Esophagus muscularis mucosa (tissue), 4 donors: ENCODE measurements at regions not wholly inside any gene's neighbourhood (a gene's known extent, or its start where the extent isn't known, plus 50 kb on each side); places are given as distances from the start of the nearest gene placed in this dataset.

Source experiments
- DNase-seq: peaks from one replicate; pipeline ENCODE4 v3.0.0-alpha.2; 2017; ENCODE audit errors: extremely low spot score
- H3K27ac ChIP-seq, 4 donors: fragments of 200-600 bp; sonication (generic); replicated peaks in 1 of 4; 1 replicate in 3 of 4; 2 replicates in 1 of 4; pipeline ENCODE4 v1.5.1; 2016 to 2019; ENCODE audit warnings: mild to moderate bottlenecking in 1 of 4
- H3K27me3 ChIP-seq, 4 donors: fragments of 200-600 bp; sonication (generic); one replicate each; pipeline versions ENCODE4 v1.5.1 to v1.6.0; 2016 to 2019
- H3K36me3 ChIP-seq, 4 donors: fragments of 200-600 bp; sonication (generic); one replicate each; pipeline ENCODE4 v1.5.1; 2016 to 2019
- H3K4me1 ChIP-seq, 4 donors: fragments of 200-600 bp; sonication (generic); one replicate each; pipeline ENCODE4 v1.5.1; 2016 to 2019
- H3K4me3 ChIP-seq, 4 donors: fragments of 200-600 bp; sonication (generic); 1 replicate in 2 of 4; 2 replicates in 2 of 4; pipeline ENCODE4 v1.5.1; 2016 to 2019; ENCODE audit warnings: mild to moderate bottlenecking in 4 of 4, moderate library complexity in 1 of 4
- H3K9me3 ChIP-seq, 4 donors: fragments of 200-600 bp; sonication (generic); 1 replicate in 3 of 4; 2 replicates in 1 of 4; pipeline ENCODE4 v1.5.1; 2016 to 2019
- CTCF ChIP-seq, 3 experiments: fragments of 200-600 bp in 2 of 3; fragments of 450-650 bp in 1 of 3; sonication (generic) in 2 of 3; IDR thresholded peaks; one replicate each; pipeline ENCODE4 v1.5.1; 2017 to 2019; ENCODE audit warnings: antibody characterized with exemption in 3 of 3, mild to moderate bottlenecking in 2 of 3, moderate library complexity in 1 of 3
- EP300 ChIP-seq: sonication (generic); formaldehyde crosslinking; IDR thresholded peaks from one replicate; pipeline ENCODE4 v1.6.1; 2017; ENCODE audit warnings: antibody characterized with exemption
- POLR2A ChIP-seq: fragments of 450-650 bp; IDR thresholded peaks from one replicate; pipeline ENCODE4 v1.6.1; 2017; ENCODE audit warnings: antibody characterized with exemption, moderate library complexity, mild to moderate bottlenecking, low read depth
- POLR2AphosphoS5 ChIP-seq, 2 donors: sonication (generic); formaldehyde crosslinking; IDR thresholded peaks; one replicate each; pipeline ENCODE4 v1.6.1; 2017; ENCODE audit warnings: antibody characterized with exemption in 2 of 2
- WGBS: methylation state at CpG from one replicate; pipeline ENCODE4 v1.1.5; 2018; 5-methylcytosine and 5-hydroxymethylcytosine counted together
- intact Hi-C: fragments of 100-400 bp; cut with DNase I; formaldehyde crosslinking; loops from one replicate; pipeline ENCODE4 v1.15.1; 2023

DNA sequence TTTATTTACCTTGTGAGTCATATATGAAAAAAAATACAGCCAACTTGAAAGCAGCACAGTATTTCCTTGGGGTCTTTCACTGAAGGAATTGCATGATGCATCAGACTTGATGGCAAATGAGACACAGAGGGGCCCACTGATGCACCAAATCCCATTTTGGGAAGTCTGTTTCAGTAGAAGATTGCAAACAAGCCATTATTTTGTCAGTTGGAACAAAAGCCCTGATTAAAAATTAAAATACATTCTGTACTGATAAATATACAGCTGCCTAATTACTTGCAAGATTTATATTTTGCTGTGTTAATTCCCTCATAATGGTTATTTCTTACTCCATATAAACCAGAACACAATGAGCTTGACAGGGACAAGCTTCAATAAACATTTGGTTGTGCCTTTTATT, 370.4 kb downstream of the SUCLG1 start:
- Histone ChIP-seq H3K9me3 (no peaks in the 10 kb centered on the region), H3K27me3 (no peaks in the 10 kb centered on the region), H3K27ac (no peak overlapping the region), H3K4me1 (no peaks in the 10 kb centered on the region), H3K36me3 (no peaks in the 10 kb centered on the region), H3K4me3 (no peak overlapping the region)
- TF ChIP-seq CTCF (IDR thresholded peaks at IDR 0.05) (no peak), EP300 (no peak), POLR2A (no peak), POLR2AphosphoS5 (IDR thresholded peaks at IDR 0.05) (no peak)
- intact Hi-C loops, result no loop called here
- no peak for DNase-seq

DNA sequence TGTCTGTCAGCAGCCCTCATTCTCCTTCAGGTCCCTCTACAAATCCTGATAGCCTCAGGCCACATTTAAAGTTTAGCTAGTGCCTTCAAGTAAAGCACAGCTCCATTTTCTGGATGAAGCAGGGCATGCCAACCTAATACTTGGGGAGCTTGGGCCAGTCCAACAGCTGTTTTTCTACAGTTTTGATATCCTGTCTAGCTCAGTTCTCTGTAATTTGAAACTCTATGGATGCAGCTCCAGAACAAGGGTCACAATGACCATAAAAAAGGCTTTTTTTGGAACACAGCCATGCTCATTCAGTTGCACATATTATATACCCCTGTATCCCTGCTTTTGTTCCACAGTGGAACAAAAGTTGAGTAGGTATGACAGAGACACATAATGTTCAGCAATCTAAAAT, 373.5 kb downstream of the SUCLG1 start:
- TF ChIP-seq POLR2A (no peak), EP300 (no peak), CTCF (IDR thresholded peaks at IDR 0.05) (no peak), POLR2AphosphoS5 (IDR thresholded peaks at IDR 0.05) (no peak)
- Histone ChIP-seq H3K36me3 (no peaks in the 10 kb centered on the region), H3K27ac (no peak overlapping the region), H3K9me3 (no peaks in the 10 kb centered on the region), H3K4me3 (no peak overlapping the region), H3K27me3 (no peaks in the 10 kb centered on the region), H3K4me1 (no peaks in the 10 kb centered on the region)
- intact Hi-C loops, result no loop called here
- DNase-seq, result no peak

DNA sequence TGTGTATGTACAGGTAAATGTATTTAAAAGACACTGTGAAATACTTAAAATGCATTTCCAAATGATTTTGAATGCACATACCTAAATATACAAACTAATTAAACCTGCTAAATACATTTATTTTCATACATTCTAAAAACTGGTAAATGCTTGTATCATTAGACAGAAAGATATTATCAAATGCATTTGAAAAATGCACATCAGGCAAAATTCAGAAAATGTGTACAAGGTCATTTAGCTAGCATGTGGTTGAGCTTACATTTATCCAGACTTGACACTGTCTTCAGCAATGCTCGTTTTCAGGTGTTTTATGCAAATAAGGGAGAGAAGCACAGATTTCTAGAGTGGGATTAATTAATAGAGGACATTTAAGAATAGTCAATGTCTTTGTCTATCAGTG, 374.2 kb downstream of the SUCLG1 start:
- Histone ChIP-seq H3K9me3 (no peaks in the 10 kb centered on the region), H3K27me3 (no peaks in the 10 kb centered on the region), H3K36me3 (no peaks in the 10 kb centered on the region), H3K4me3 (no peak overlapping the region), H3K4me1 (no peaks in the 10 kb centered on the region), H3K27ac (no peak overlapping the region)
- intact Hi-C loops, result no loop called here
- DNase-seq, result no peak
- WGBS, result 50% methylated on average over 1 of the region's 1 CpG
- TF ChIP-seq EP300 (no peak), CTCF (IDR thresholded peaks at IDR 0.05) (no peak), POLR2AphosphoS5 (IDR thresholded peaks at IDR 0.05) (no peak), POLR2A (no peak)

- WGBS, result 46% methylated on average over 1 of the region's 1 CpG
- no peaks in the 10 kb centered on the region for H3K27me3 ChIP-seq
- intact Hi-C loops, result no loop called here
- no peaks in the 10 kb centered on the region for H3K4me1 ChIP-seq
- H3K36me3 ChIP-seq, result no peaks in the 10 kb centered on the region
- no peak overlapping the region for H3K4me3 ChIP-seq
- no peak overlapping the region for H3K27ac ChIP-seq
- DNase-seq, result no peak
- no peaks in the 10 kb centered on the region for H3K9me3 ChIP-seq
- no peak for TF ChIP-seq POLR2AphosphoS5 (IDR thresholded peaks at IDR 0.05)
- TF ChIP-seq CTCF (IDR thresholded peaks at IDR 0.05), result no peak
- TF ChIP-seq POLR2A, result no peak
- TF ChIP-seq EP300, result no peak
Observed at GRCh38 chr2:84083984-84084383, 375.1 kb downstream of the SUCLG1 start.

DNA sequence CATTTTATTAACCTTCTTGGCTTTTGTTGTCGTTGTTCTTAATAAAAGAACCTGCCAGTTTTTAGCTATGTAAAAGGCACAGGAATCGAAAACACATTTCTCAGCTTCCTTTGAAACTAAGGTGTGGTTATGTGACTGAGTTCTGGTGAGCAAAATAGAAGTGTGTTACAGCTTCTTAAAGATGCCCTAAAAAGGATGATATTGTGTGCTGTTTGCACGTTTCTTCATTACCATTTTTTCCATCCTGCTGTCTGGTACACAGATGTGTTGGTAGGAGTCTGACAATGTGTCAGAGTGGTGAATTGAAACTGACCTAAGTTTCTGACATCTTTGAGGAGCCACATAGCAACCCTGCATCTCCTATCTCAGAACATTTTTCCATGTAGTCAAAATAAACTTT, 380.6 kb downstream of the SUCLG1 start:
- no peak for TF ChIP-seq POLR2A
- no peak for TF ChIP-seq CTCF (IDR thresholded peaks at IDR 0.05)
- no peak for TF ChIP-seq EP300
- TF ChIP-seq POLR2AphosphoS5 (IDR thresholded peaks at IDR 0.05), result no peak
- Histone ChIP-seq H3K36me3 (no peaks in the 10 kb centered on the region), H3K27ac (no peak overlapping the region), H3K27me3 (no peaks in the 10 kb centered on the region), H3K4me1 (no peaks in the 10 kb centered on the region), H3K9me3 (no peaks in the 10 kb centered on the region), H3K4me3 (no peak overlapping the region)
- 72% methylated on average over 3 of the region's 3 CpGs for WGBS
- DNase-seq, result no peak
- intact Hi-C loops, result no loop called here
